GM19438 (cell line): ENCODE measurements at regions not wholly inside any gene's neighbourhood (a gene's known extent, or its start where the extent isn't known, plus 50 kb on each side); places are given as distances from the start of the nearest gene placed in this dataset.
"Not testable (repeated sequence)": the region's sequence is repeated elsewhere in the genome, so short reads cannot be mapped to it uniquely, and the experiment has no call there.

Experiments
- ATAC-seq: cut with Tn5 transposase; IDR thresholded peaks from one replicate; pipeline ENCODE4 v1.9.1; 2021; ENCODE audit warnings: low read depth; ENCODE audit not compliant: unreplicated experiment

DNA sequence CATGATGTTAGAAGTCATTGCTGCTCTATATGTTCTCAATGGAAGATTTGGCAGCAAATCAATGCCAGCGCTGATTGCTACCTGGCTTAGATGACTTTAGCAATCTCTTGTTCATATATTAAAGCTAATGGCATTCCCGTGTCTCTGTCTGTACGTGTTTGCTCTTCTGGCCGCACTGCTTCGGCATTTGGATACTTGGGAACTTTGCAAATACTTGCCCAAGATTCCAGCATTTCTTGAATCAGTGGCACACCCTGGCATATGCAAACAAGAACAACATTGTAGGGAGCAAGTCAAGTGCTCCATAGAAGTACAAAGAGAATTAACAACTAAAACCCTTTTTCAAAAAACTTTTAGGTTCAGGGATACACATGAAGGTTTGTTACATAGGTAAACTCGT, 128.9 kb upstream of the TMEM164 start:
- ATAC-seq, result no peak

DNA sequence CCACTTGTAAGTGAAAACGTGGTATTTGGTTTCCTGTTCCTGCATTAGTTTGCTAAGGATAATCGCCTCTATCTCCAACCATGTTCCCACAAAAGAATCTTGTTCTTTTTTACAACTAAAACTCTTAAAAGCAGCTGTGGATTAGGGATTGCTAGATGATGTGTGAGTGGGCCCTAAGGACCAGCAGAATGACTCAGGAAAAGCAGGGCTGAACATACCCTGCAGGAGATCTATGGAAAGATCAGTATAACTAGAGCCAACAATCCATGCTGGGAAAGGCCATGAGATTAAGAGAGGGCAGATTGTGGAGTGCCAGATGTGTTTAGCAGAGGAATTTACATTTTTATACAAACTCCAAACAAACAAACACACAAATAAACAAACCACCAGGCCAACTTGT, 128.4 kb upstream of the TMEM164 start:
- ATAC-seq, result no peak

DNA sequence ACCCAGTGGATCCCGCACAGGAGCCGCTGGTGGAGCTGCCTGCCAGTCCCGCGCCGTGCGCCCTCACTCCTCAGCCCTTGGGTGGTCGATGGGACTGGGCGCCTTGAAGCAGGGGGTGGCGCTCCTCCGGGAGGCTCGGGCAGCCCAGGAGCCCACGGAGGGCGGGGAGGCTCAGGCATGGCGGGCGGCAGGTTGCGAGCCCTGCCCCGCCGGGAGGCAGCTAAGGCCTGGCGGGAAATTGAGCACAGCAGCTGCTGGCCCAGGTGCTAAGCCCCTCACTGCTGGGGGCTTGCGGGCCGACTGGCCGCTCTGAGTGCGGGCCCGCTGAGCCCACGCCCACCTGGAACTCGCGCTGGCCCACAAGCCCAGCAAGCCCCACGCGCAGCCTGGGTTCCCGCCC, 127.1 kb upstream of the TMEM164 start:
- no peak for ATAC-seq

DNA sequence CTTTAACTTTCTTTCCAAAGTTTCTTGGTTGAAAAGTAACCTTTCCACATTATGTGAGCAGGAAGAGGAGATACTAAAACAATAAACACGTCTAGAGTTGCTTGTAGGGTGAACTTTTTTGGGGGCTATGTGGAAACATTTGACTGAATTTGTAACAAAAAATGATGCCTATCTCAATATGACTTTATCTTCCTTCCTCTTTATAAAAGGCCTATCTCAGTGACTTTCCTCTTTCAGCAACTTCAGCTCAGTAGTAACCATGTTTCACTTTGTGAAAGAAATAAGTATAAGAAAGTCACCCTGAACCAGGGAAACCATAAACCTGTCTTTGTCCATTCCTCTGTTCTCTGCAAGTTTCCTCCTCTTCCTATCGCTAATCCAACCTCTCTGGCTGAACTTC, 124.7 kb upstream of the TMEM164 start:
- ATAC-seq, result no peak

DNA sequence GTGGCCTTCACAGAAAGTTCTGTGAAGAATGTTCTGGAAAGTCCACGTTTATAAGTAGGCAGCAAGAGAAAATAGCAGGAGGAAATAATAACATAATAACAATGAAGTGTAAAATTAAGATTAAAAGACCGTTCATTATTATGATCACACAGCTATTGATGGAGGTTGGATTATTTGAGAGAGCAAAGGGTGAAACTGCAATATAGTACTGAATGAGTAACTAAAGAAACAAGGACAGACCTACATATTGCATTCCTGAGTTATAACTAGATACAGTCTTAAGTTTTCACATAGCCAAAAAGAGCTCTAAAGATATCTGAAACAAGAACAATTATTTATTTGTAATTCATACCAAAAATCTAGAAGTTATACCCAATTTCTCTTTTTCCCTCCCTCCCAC, 122.9 kb upstream of the TMEM164 start:
- no peak for ATAC-seq

DNA sequence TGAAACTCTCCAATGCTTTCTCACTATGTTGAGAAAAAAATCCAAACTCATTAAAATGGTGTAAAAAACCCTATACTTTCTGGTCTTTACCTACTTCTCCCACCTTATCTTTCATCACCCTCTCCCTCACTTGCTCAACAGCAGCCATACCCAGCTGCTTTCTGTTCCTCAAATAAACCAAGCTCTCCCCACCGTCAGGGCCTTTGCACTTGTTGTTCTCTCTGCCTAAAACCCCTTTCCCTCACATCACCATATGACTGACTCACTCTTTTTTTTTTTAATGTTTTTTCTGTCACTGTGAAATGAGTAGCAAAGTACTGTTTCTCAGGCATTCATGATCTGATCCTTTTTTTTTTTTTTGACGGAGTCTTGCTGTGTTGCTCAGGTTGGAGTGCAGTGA, 122.3 kb upstream of the TMEM164 start:
- ATAC-seq, result peak; percentile 74

DNA sequence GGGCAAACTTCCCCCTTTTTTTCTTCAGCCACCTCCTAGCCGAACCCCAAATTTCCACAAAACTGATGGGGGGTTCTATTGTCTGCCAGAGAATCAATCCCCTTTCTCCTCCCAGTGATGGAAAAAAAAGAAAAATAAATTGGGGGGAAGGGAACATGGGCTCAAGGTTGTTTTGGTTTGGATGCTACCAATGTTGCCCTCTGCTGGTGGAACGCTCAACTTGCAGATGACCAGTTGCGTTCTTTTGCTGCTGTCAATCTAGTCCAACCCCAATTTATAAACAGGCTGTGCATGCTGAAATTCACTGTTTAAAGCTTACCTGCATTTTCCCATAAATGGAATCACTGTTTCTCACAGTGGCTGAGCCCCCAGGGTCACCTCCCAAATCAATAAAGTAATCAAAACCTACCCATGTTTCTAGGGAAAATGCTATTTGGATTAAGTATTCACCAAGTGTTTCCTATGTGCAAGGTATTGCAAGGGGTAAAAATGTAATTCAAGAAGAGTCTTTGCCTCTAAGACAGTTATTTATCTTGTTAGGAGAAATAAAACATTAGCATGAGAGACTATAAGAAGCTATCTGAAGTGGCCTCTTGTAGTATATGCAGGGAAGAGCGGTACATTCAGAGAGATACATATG, 116.7 kb upstream of the TMEM164 start:
- ATAC-seq, result no peak

DNA sequence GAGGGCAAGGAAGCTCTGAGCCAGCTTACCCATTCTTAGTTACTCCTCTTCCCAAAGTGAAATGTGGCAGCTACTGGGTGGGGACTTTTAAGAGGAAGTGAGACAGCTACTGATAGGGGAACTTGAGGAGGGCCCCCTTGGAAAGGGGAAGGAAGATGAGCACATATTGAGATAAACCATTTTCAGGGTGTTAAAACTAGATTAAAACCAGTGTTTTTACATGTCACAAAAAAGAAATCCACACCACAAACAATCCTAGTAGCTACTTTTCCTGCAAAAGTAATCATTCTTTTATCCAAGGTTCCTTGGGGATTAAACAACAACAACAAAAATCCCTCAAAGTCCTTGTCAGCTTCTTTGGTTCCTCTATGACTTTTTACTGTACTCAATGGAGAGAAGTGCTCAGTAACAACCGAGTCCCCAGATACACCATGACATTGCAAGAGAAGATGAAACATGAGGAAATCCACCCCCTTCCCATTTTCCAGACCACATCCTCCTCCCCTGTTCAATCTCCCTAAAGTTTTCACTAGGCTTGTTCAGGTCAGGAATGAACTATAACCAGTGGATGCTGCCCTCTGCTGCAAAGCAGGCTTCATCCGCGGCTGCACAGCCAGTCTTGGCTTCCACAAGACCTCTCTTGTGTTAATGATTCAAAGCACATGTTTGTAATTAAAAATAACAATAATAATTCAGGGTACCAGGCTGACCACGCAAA, 113.5 kb upstream of the TMEM164 start:
- ATAC-seq, result no peak

DNA sequence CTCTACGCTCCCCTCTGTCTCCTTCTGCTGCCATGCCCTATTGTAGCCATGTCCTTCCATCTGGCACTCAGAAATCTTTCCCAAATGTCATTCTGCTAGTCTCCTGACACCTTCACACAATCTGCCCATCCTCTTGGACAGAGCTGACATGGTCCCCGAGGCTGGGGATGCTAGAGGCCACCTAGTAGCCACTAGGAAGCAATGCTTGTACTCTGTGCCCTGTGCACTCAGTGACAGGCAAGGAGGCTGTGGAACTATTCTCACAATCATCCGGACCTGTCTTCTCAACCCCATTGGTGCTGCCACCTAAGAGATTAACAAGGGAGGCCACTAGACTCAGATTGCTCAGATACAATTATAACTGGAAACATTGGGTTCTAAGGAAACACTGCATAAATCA, 112.6 kb upstream of the TMEM164 start:
- no peak for ATAC-seq

DNA sequence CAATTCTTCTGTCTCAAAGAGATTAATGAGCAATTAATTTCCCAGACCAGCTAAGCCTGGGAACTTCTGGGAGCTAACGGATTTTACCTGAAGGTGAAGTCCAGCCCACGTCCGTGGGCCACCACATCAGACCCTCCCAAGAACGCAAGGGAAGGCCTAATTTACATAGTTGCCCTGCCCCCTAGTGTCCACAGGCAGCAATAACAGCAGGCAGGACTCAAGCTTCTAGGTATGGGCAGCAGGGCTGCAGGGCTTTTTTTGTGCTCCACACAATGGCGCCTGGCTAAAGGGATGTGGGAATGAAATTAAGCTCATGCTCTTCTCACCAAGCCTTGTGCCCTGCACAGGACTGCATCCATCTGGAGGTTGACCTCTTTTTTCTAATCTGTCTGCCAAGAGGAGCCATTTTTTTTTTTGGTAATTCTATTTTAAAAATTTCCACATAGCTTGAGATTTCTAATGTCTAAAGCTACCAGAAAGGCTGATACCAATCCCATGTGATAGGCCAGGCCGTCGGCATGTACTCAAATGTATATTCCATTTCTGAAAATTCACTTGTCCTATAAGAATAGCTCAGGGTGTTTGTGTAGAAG, 111.9 kb upstream of the TMEM164 start:
- peak; percentile 56 for ATAC-seq

DNA sequence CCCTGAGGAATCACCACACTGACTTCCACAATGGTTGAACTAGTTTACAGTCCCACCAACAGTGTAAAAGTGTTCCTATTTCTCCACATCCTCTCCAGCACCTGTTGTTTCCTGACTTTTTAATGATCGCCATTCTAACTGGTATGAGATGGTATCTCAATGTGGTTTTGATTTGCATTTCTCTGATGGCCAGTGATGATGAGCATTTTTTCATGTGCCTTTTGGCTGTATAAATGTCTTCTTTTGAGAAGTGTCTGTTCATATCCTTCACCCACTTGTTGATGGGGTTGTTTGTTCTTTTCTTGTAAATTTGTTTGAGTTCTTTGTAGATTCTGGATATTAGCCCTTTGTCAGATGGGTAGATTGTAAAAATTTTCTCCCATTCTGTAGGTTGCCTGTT, 106.9 kb upstream of the TMEM164 start:
- not testable (repeated sequence) for ATAC-seq

DNA sequence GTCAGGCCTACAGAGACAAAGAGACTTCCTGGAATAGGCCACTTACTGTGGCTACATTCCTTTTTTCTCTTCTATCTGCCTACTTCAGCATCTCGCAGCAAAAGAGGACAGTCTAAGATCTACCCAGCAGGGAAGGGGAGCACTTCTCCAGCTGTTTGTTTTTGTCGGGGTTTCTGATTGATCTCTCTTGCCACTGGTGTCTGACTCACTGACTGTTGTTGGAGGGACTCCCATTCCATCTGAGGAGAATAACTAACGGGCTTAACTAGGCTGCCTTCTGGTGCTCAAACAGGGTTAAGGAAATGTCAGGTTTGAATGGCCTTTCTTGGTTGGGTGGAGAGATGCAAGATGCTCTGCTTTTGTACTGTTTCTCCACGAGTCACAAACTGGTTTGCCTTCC, 100.2 kb upstream of the TMEM164 start:
- no peak for ATAC-seq

DNA sequence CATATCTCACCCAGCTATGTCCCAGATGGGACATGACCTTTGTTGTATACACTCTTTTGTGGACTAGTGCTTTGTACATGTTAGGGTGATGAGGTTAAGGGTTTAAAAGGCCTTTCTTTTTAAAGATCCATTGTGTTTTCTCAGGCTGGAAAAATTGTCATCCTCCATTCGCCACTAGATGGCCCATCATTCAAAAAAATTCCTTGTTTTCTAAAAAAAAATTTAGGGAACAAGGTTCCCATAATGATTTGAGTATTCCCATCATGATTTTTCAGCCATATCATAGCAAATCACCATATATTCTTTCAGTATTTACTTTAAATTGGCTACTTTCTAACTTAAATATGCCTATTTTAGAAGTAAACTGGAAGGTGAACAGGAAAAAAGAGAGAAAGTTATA, 91.9 kb upstream of the TMEM164 start:
- no peak for ATAC-seq

DNA sequence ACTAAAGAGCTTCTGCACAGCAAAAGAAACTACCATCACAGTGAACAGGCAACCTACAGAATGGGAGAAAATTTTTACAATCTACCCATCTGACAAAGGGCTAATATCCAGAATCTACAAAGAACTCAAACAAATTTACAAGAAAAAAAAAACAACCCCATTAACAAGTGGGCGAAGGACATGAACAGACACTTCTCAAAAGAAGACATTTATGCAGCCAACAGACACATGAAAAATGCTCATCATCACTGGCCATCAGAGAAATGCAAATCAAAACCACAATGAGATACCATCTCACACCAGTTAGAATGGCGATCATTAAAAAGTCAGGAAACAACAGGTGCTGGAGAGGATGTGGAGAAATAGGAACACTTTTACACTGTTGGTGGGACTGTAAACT, 89.9 kb upstream of the TMEM164 start:
- ATAC-seq, result not testable (repeated sequence)

DNA sequence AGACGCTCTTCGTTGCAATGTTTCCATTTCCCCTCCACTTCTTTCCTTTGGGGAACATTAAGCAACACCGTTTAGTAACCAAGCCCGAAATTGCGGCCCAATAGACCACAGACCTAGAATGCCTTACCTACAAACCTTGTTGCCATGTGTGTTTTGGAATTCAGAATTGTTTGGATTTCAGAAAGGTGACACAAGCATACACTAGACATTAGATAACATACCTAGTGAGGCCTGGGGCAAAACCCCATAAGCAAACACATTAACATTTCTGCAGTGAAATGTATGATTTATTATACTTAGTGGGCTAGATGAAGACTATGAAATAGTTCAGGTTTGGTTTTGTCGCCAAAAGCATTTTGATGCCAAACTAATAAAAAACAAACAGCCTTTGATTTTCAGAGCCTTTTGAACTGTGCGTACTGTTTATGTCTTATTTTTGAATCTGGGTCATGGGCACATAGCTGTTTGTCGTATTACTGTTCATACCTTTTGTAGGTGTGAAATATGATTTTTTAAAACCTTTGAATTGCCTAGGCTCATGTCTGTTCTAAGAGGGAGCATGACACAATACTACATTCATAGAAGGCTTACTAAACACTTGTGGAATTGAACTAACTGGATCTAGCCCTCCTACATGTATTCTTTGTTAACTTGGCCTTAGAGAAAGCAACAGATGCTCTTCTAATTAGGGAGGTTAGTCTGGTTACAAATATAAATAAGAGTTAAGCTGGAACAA, 88.6 kb upstream of the TMEM164 start:
- no peak for ATAC-seq

DNA sequence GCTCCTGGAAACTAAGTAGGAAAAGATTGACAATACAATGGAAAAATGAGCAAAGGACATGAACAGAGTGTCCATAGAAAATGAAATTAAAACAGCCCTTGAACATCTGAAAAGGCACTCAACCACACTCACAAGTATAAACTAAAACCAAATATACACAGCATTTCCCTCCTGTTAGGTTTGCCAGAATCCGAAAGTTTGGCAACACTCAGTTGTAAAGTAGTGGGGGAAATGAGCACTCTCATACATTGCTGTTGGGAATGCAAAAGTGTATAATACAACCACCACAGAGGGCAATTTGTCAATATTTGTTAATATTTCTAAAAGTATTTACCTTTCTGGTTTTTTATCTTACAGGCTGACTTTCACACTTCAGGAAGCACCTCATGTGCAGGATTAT, 84.2 kb upstream of the TMEM164 start:
- ATAC-seq, result no peak

DNA sequence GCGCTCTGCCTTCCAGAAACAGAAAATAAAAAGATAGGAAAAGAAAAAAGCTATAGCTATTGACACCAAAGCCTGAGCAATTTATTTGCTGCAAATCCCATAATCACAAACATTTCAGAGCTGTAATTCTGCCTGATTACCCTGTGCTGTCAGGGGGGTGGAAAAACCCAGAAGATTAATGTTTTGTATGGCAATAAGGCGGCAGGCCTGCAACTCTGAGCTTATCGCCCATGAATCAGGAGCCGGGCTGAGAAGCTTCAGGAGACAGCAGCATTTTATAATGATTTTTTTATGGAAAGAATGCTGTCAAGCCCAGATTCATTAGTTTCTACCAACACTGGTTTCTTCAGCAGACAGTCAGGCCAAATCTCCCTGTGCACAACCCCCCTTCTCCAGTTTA, 82.6 kb upstream of the TMEM164 start:
- ATAC-seq, result no peak

DNA sequence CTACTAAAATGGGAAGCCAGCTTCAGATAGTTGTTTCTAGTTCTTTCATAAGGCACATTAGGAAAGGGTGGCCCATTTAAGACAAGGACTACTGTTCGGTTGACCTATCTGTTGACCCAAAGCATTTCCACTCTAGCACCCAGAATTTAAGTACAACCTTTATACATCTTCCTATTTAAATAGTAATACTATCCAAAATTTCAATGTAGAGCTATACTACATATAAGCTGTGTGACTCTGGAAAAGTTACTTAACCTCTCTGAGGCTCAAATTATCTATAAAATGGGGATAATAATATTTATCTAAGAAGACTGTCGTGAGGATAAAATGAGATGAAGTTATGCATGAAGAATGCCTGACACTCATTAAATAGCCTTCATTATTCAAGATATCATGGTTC, 82.0 kb upstream of the TMEM164 start:
- no peak for ATAC-seq

DNA sequence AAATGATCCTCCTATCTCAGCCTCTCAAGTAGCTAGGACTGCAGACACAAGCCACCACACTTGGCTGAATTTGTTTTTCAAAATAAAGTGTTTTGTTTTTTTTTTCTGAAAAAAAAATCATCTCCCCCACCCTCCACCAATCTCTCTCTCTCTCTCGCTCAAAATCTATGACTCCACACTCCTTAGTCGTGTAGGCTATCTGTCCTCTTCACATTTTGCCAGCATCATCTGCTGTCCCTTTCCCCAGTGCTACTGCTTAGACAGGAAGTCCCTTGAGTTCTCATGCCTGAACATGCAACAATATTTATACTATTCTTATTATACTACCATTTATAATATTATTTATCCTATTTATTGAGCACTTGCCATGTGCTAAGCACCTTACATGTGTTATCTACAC, 80.7 kb upstream of the TMEM164 start:
- no peak for ATAC-seq

DNA sequence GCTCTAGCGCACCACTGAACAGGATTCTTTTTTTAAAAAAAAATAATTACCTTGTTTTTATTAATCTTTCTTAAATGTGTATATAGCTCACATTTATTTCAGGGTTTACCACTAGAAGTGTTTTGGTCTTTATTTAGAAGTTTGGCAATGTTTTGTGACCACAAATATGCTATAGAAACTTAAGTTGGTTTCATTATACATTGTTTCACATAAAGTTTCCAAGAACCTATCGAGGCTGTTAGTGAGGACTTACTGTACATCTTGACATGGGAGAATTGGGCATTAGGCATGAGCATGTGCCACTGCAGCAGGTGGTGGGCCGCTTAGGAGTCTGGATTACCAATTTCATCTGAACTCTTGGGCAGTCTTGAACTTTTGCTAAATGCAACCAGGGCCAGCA, 77.9 kb upstream of the TMEM164 start:
- not testable (repeated sequence) for ATAC-seq

DNA sequence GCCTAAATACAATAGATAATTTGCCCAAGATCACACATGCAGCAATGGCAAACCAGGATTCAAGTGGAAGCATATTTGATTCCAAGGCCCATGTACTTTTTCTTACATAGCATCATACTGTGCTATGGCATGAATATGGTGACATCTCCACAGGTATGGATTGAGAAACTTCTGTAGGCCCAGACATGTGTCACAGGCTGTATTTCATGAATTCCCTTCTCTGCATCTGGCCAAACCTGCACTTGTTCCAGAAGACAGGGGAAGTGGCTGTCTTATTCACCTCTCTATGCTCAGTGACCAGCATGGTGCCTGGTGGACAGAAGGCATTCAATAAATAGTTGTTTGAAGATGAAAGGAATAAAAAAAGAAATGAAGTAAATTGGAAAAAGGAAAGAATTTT, 77.3 kb upstream of the TMEM164 start:
- ATAC-seq, result no peak

DNA sequence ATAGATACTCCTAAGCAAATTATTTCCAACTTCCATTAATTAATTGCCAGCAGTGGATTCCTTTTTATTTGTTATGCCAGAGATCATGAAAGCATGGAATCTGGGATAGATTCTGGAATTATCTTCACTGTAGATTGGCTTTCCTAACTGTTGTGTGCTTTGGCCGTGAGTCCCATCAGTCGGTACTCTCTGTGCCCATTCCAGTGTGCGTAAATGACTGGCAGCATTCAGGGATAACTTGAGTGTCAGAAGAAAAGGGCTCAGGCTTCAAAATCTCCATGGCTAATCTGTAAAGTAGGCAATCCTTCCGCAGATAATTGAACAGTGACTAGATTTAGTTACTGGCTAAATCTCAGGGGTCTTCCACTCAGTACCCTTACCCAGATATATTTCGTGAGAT, 76.8 kb upstream of the TMEM164 start:
- ATAC-seq, result no peak
